ENCODE measurements at regions not wholly inside any gene's neighbourhood (a gene's known extent, or its start where the extent isn't known, plus 50 kb on each side); places are given as distances from the start of the nearest gene placed in this dataset.

DNA sequence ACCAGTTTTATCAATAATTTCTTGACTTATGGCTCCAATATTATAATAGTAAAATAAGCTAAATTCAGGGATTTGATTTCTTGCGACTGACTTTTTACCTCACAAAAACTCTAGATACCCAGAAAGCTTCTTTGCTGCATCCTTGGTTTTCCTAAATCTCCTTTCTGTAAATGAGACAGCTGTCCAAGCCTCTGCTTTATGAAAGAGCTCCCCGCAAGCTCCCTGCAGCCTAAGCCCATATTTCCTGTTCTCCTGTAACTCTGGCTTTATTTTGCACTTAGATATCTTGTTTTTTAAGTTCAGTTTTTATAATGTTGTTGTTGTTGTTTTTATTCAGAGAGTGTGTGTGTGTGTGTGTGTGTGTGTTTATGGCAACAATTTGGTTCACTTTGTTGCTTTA is 361.7 kb upstream of the PKDCC start:
- TF ChIP-seq, protein P1, sequence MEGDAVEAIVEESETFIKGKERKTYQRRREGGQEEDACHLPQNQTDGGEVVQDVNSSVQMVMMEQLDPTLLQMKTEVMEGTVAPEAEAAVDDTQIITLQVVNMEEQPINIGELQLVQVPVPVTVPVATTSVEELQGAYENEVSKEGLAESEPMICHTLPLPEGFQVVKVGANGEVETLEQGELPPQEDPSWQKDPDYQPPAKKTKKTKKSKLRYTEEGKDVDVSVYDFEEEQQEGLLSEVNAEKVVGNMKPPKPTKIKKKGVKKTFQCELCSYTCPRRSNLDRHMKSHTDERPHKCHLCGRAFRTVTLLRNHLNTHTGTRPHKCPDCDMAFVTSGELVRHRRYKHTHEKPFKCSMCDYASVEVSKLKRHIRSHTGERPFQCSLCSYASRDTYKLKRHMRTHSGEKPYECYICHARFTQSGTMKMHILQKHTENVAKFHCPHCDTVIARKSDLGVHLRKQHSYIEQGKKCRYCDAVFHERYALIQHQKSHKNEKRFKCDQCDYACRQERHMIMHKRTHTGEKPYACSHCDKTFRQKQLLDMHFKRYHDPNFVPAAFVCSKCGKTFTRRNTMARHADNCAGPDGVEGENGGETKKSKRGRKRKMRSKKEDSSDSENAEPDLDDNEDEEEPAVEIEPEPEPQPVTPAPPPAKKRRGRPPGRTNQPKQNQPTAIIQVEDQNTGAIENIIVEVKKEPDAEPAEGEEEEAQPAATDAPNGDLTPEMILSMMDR (IDR thresholded peaks at IDR 0.05) = no peak
- TF ChIP-seq POLR2A (IDR thresholded peaks at IDR 0.05) (no peak), EP300 (IDR thresholded peaks at IDR 0.05) (no peak)
